ENCODE measurements at regions not wholly inside any gene's neighbourhood (a gene's known extent, or its start where the extent isn't known, plus 50 kb on each side); places are given as distances from the start of the nearest gene placed in this dataset.
"Not testable (repeated sequence)": the region's sequence is repeated elsewhere in the genome, so short reads cannot be mapped to it uniquely, and the experiment has no call there.

GRCh38 chr4:72635931-72636330 is 66.9 kb upstream of the ADAMTS3 start:
- H3K27me3 ChIP-seq (ENCODE audit: control insufficient read depth, insufficient read depth, low read length); H3K4me1 ChIP-seq (ENCODE audit: control insufficient read depth, insufficient read depth, low read length); H3K36me3 ChIP-seq (ENCODE audit: control insufficient read depth, insufficient read depth, low read length); H3K4me3 ChIP-seq (ENCODE audit: low read depth, low read length); H3K9ac ChIP-seq (ENCODE audit: low read depth, low read length); H3K27ac ChIP-seq (ENCODE audit: low read depth, low read length): not testable (repeated sequence)
- H3K9me3 ChIP-seq (ENCODE audit: control insufficient read depth, insufficient read depth, low read length), result peaks cover 20% of the 10 kb centered on the region

GRCh38 chr4:72632253-72632652 is 63.2 kb upstream of the ADAMTS3 start:
- not testable (repeated sequence) for H3K27me3 ChIP-seq (ENCODE audit: control insufficient read depth, insufficient read depth, low read length); H3K36me3 ChIP-seq (ENCODE audit: control insufficient read depth, insufficient read depth, low read length); H3K9ac ChIP-seq (ENCODE audit: low read depth, low read length); H3K27ac ChIP-seq (ENCODE audit: low read depth, low read length); H3K4me3 ChIP-seq (ENCODE audit: low read depth, low read length); H3K4me1 ChIP-seq (ENCODE audit: control insufficient read depth, insufficient read depth, low read length)
- peaks cover 19% of the 10 kb centered on the region for H3K9me3 ChIP-seq (ENCODE audit: control insufficient read depth, insufficient read depth, low read length)

- H3K4me1 ChIP-seq (ENCODE audit: control insufficient read depth, insufficient read depth, low read length), result no peaks in the 10 kb centered on the region
- H3K4me3 ChIP-seq (ENCODE audit: low read depth, low read length), result no peak overlapping the region
- H3K27me3 ChIP-seq (ENCODE audit: control insufficient read depth, insufficient read depth, low read length), result no peaks in the 10 kb centered on the region
- no peaks in the 10 kb centered on the region for H3K36me3 ChIP-seq (ENCODE audit: control insufficient read depth, insufficient read depth, low read length)
- H3K9me3 ChIP-seq (ENCODE audit: control insufficient read depth, insufficient read depth, low read length), result peaks cover 12% of the 10 kb centered on the region; the same call in 1 of the 2 replicates
- H3K9ac ChIP-seq (ENCODE audit: low read depth, low read length), result no peak overlapping the region
- no peak overlapping the region for H3K27ac ChIP-seq (ENCODE audit: low read depth, low read length)
Measured at GRCh38 chr4:72631296-72631695, 62.3 kb upstream of the ADAMTS3 start.

GRCh38 chr4:72629540-72629939 is 60.5 kb upstream of the ADAMTS3 start:
- H3K27me3 ChIP-seq (ENCODE audit: control insufficient read depth, insufficient read depth, low read length), result no peaks in the 10 kb centered on the region
- peaks cover 8% of the 10 kb centered on the region; the same call in 1 of the 2 replicates for H3K9me3 ChIP-seq (ENCODE audit: control insufficient read depth, insufficient read depth, low read length)

GRCh38 chr4:72627723-72628122 is 58.7 kb upstream of the ADAMTS3 start:
- no peak overlapping the region for H3K9ac ChIP-seq (ENCODE audit: low read depth, low read length)
- no peaks in the 10 kb centered on the region for H3K4me1 ChIP-seq (ENCODE audit: control insufficient read depth, insufficient read depth, low read length)
- H3K27ac ChIP-seq (ENCODE audit: low read depth, low read length), result no peak overlapping the region
- H3K27me3 ChIP-seq (ENCODE audit: control insufficient read depth, insufficient read depth, low read length), result no peaks in the 10 kb centered on the region
- no peak overlapping the region for H3K4me3 ChIP-seq (ENCODE audit: low read depth, low read length)
- no peaks in the 10 kb centered on the region for H3K36me3 ChIP-seq (ENCODE audit: control insufficient read depth, insufficient read depth, low read length)
- H3K9me3 ChIP-seq (ENCODE audit: control insufficient read depth, insufficient read depth, low read length), result peaks cover 8% of the 10 kb centered on the region; the same call in 1 of the 2 replicates

More at GRCh38 chr4:72629540-72629939, 60.5 kb upstream of the ADAMTS3 start:
- Histone ChIP-seq H3K4me3 (ENCODE audit: low read depth, low read length) (no peak overlapping the region), H3K27ac (ENCODE audit: low read depth, low read length) (no peak overlapping the region), H3K36me3 (ENCODE audit: control insufficient read depth, insufficient read depth, low read length) (no peaks in the 10 kb centered on the region), H3K9ac (ENCODE audit: low read depth, low read length) (no peak overlapping the region), H3K4me1 (ENCODE audit: control insufficient read depth, insufficient read depth, low read length) (no peaks in the 10 kb centered on the region)

Data from HUES48 (cell line).